Tibial nerve (tissue), 4 donors: ENCODE measurements at regions not wholly inside any gene's neighbourhood (a gene's known extent, or its start where the extent isn't known, plus 50 kb on each side); places are given as distances from the start of the nearest gene placed in this dataset.

Source experiments
- CTCF ChIP-seq, 5 experiments: fragments of 200-600 bp in 3 of 5; fragments of 450-650 bp in 2 of 5; sonication (generic) in 3 of 5; IDR thresholded peaks; one replicate each; pipeline ENCODE4 v1.5.1; 2016 to 2019; ENCODE audit warnings: antibody characterized with exemption in 5 of 5, mild to moderate bottlenecking in 3 of 5, moderate library complexity in 2 of 5
- EP300 ChIP-seq, 2 donors: sonication (generic); formaldehyde crosslinking; IDR thresholded peaks; one replicate each; pipeline ENCODE4 v1.6.1; 2017; ENCODE audit warnings: antibody characterized with exemption in 2 of 2, mild to moderate bottlenecking in 1 of 2
- POLR2A ChIP-seq, 2 donors: fragments of 450-650 bp; IDR thresholded peaks; one replicate each; pipeline ENCODE4 v1.6.1; 2017; ENCODE audit warnings: antibody characterized with exemption in 2 of 2, mild to moderate bottlenecking in 2 of 2, moderate library complexity in 2 of 2

GRCh38 chr5:39624268-39624886 is 199.6 kb upstream of the DAB2 start:
- TF ChIP-seq POLR2A (IDR thresholded peaks at IDR 0.05) (no peak), CTCF (IDR thresholded peaks at IDR 0.05) (no peak), EP300 (IDR thresholded peaks at IDR 0.05) (no peak)
